ENCODE measurements at regions not wholly inside any gene's neighbourhood (a gene's known extent, or its start where the extent isn't known, plus 50 kb on each side); places are given as distances from the start of the nearest gene placed in this dataset.

DNA sequence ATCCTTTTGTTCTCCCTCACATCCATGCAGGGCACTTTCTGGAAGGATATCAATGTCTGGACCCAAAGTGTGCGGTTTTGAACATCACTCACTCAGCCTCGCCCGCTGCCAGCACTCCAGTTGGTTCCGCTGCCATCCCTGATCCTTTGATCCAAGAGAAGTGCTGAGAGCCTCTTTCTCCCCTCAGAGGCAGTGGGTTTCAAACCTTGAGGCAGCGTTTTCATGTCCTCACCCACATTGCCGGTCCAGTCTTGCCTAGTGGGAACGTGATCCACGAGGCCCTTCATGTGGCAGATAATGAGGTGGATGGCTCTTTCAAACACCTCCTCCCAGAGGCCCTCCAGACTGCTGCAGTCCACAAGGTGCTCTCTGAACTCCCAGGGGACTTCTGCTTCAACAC lies 122.2 kb downstream of the ACTL8 start:
- ChIA-PET POLR2A (no interaction called here), CTCF (no interaction called here)
- TF ChIP-seq, protein P1, sequence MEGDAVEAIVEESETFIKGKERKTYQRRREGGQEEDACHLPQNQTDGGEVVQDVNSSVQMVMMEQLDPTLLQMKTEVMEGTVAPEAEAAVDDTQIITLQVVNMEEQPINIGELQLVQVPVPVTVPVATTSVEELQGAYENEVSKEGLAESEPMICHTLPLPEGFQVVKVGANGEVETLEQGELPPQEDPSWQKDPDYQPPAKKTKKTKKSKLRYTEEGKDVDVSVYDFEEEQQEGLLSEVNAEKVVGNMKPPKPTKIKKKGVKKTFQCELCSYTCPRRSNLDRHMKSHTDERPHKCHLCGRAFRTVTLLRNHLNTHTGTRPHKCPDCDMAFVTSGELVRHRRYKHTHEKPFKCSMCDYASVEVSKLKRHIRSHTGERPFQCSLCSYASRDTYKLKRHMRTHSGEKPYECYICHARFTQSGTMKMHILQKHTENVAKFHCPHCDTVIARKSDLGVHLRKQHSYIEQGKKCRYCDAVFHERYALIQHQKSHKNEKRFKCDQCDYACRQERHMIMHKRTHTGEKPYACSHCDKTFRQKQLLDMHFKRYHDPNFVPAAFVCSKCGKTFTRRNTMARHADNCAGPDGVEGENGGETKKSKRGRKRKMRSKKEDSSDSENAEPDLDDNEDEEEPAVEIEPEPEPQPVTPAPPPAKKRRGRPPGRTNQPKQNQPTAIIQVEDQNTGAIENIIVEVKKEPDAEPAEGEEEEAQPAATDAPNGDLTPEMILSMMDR (IDR thresholded peaks at IDR 0.05; ENCODE audit: control extremely low read depth, extremely low read depth, low read depth, missing control alignments), result no peak
- DNase-seq (ENCODE audit: extremely low spot score), result no peak

DNA sequence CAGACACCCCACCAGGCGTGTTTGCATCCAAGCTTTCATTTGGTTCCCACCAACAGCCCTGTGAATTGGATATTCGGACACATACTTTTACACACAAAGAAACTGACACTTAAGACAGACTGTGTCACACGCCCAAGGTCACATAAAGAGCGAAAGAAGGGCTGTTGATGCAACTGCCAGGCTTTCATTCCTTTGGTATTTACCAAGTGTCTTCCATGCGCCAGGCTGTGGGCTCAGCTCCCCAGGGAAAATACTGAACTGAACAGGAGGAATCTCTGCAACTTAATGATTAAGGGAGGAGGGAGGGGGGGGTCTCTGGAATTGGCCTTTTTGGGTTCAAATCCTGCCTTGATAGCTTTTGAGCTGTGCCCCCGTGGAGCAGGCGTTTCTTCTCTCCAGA lies 122.8 kb downstream of the ACTL8 start:
- CTCF ChIA-PET, result no interaction called here

DNA sequence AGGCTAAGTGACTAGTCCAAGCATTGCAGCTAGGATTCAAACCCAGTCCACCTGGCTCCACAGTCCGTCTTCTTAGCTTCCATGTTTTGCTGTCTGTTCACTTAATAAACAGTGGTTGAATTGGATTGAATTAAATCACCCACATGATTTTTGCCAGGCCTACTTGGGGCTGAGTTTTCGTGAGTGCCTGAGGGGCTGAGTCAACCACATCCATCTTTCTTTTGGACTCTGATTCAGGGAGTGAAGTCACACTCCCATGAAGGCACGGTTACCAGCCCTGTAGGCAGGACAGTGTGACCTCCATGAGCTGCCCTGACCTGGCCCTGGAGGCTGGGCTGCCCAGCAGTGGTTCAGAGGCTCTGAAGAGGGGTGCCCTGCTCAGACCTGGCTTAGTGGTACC lies 123.7 kb downstream of the ACTL8 start:
- ChIA-PET CTCF (no interaction called here), POLR2A (no interaction called here)
- TF ChIP-seq, protein P1 (IDR thresholded peaks at IDR 0.05; ENCODE audit: control extremely low read depth, extremely low read depth, low read depth, missing control alignments), result no peak
- no peak for DNase-seq (ENCODE audit: extremely low spot score)

More for the DNA sequence above, 122.8 kb downstream of the ACTL8 start:
- TF ChIP-seq, protein P1 (IDR thresholded peaks at IDR 0.05; ENCODE audit: control extremely low read depth, extremely low read depth, low read depth, missing control alignments), result no peak
- POLR2A ChIA-PET, result no interaction called here
- DNase-seq (ENCODE audit: extremely low spot score), result no peak

DNA sequence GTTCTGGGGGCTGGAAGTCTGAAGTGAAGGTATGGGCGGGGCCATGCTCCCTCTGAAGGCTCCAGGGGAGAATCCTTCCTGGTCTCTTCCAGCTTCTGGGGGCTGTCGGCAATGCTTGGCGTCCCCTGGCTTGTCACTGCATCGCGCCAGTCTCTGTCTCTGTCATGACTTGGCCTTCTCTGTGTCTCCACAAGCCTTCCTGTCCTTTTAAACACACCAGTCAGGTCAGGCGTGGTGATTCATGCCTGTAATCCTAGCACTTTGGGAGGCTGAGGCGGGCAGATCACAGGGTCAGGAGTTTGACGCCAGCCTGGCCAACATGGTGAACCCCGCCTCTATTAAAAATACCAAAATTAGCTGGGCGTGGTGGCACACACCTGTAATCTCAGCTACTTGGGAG lies 125.3 kb downstream of the ACTL8 start:
- CTCF ChIA-PET, result no interaction called here
- POLR2A ChIA-PET, result no interaction called here
- no peak for DNase-seq (ENCODE audit: extremely low spot score)
- TF ChIP-seq, protein P1 (IDR thresholded peaks at IDR 0.05; ENCODE audit: control extremely low read depth, extremely low read depth, low read depth, missing control alignments), result no peak

- POLR2A ChIA-PET, result no interaction called here
- TF ChIP-seq, protein P1 (IDR thresholded peaks at IDR 0.05; ENCODE audit: control extremely low read depth, extremely low read depth, low read depth, missing control alignments), result no peak
- CTCF ChIA-PET, result no interaction called here
- no peak for DNase-seq (ENCODE audit: extremely low spot score)
Measured at GRCh38 chr1:17881761-17882160, 126.6 kb downstream of the ACTL8 start.

DNA sequence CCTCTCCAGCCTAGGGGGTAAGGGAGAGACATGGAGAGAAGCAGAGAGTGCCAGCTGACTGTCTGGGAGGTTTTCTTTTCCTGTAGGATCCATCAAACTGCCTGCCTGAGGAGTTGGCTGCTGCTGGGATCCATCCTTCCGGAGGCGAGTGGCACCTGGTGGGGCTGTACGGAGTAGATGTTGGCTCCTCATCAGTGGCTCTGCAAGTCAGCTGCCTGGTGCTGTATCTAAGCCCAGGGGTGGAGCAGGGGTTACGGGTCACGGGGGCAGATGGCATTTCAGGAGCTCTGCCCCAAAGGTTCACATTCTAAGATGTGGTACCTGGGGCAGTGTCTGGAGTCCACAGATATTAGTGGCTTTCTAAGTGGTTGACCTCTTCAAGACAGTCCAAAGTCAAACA lies 128.0 kb downstream of the ACTL8 start:
- ChIA-PET POLR2A (no interaction called here), CTCF (no interaction called here)
- TF ChIP-seq, protein P1 (IDR thresholded peaks at IDR 0.05; ENCODE audit: control extremely low read depth, extremely low read depth, low read depth, missing control alignments), result no peak
- DNase-seq (ENCODE audit: extremely low spot score), result no peak
